ENCODE measurements at regions not wholly inside any gene's neighbourhood (a gene's known extent, or its start where the extent isn't known, plus 50 kb on each side); places are given as distances from the start of the nearest gene placed in this dataset.
"Not testable (repeated sequence)": the region's sequence is repeated elsewhere in the genome, so short reads cannot be mapped to it uniquely, and the experiment has no call there.

DNA sequence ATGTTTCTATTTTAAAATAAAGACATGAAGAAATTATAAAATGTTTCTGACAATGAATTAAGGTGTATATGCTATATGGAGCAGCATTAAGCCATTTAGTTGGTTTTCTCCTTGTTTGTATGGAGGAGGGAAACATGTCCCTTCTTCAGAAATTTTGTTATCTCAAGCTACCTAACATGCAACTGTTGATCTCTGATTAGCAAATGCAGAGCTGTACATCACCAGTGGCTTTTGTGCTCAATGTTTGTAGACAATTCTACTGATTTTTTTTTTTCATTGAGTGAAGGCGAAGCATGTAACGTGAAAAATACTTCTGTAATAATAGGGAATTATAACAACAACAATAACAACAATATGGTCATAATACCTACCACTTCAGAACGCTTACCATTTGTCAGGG, 463.7 kb downstream of the PLPP3 start:
- H3K9me3 Mint-ChIP-seq (ENCODE audit: low read depth) = peaks cover 13% of the 10 kb centered on the region

DNA sequence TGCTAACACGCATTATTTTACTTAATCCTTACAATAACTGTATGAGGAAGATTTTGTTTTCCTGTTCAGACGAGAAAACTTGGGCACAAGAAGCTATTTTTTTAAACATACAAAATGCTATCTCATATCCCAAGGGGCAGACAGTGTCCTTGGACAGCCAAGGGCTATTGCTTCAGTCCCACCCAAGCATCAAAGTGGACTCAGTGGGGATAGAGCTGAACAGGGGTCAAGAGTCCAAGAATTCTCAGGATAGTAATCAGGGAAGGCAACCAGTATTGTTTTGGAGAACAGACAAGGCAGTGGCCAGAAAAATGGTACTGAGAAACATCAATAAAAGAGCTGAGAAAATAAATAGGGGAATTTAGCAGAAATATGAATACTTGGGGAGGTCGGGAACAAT, 465.7 kb downstream of the PLPP3 start:
- no peaks in the 10 kb centered on the region for H3K36me3 Mint-ChIP-seq
- H3K9me3 Mint-ChIP-seq (ENCODE audit: low read depth) = peaks cover 13% of the 10 kb centered on the region
- H3K4me3 Mint-ChIP-seq = no peak overlapping the region
- H3K27ac Mint-ChIP-seq = no peak overlapping the region
- H3K27me3 Mint-ChIP-seq = no peaks in the 10 kb centered on the region
- H3K4me1 Mint-ChIP-seq (ENCODE audit: low read depth) = no peaks in the 10 kb centered on the region

More for the DNA sequence above, 463.7 kb downstream of the PLPP3 start:
- Mint-ChIP-seq H3K4me3 (no peak overlapping the region), H3K36me3 (no peaks in the 10 kb centered on the region), H3K4me1 (ENCODE audit: low read depth) (no peaks in the 10 kb centered on the region), H3K27me3 (no peaks in the 10 kb centered on the region), H3K27ac (no peak overlapping the region)

DNA sequence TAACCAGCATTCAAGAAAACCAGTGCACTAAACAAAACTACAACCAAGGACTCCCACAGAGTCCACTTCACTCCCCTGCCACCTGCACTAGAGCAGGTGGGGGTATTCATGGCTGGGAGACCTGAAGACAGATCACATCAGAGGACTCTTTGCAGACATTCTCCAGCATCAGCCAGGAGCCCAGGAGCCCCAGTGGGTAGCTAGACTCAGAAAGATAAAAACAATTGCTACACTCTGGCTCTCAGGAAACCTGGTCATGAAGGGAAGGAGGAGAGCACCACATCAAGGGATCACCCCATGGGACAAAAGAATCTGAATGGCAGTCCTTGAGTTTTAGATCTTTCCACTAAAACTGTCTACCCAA, 472.1 kb downstream of the PLPP3 start:
- Mint-ChIP-seq H3K4me3 (no peak overlapping the region), H3K36me3 (no peaks in the 10 kb centered on the region), H3K27ac (no peak overlapping the region), H3K27me3 (no peaks in the 10 kb centered on the region), H3K9me3 (ENCODE audit: low read depth) (peaks cover 20% of the 10 kb centered on the region), H3K4me1 (ENCODE audit: low read depth) (no peaks in the 10 kb centered on the region)

DNA sequence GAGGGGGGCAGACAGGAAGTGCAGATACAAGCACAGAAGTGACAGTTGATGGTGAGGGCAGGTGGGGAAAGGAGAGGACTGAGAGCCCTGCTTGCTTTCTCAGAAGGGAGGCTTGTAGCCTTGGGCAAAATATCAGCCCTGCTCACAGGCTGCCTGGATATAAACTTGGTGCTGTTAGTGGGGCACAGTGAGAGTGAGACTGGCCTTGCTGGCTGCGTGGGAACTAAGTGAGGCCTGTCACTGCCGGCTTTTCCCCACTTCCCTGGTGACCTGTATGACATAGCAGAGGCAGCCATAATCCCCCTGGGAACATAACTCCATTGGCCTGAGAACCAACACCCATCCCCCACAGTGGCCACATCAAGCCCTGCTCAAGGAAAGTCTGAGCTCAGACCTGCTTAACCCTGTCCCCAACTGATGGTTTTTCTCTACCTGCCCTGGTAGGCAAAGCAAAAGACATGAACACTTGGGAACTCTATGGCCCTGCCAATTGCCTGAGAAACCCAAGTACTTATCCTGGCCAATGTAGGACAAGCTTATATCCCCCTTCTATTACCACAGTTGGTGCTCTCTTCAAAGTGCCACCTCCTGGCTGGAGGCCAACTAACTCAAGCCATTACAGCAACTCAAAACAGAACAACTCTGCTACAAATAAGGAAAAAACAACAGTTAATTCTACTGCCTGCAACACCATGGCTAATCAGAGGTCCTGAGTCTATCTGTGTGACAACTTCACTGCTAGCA, 472.7 kb downstream of the PLPP3 start:
- Mint-ChIP-seq H3K4me1 (ENCODE audit: low read depth) (no peaks in the 10 kb centered on the region), H3K9me3 (ENCODE audit: low read depth) (peaks cover 20% of the 10 kb centered on the region), H3K36me3 (no peaks in the 10 kb centered on the region), H3K4me3 (no peak overlapping the region), H3K27me3 (no peaks in the 10 kb centered on the region), H3K27ac (no peak overlapping the region)

DNA sequence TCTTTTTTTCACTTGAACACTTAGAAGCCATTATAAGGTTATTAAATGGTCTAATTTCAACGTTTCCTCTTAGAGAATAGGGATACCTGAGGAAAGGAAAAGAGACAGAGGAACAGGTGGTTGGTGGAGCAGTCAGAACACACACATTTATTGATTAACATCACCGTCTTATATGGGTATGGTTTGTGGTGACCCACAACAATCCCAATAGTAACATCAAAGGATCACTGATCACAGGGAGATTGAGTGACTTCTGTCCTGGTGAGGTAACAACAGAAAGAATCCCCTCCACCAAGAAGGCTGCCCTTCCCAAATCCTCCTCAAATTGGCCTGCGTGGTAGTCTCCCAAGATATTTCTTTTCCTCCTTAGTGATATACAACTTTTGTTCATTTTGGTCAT, 474.0 kb downstream of the PLPP3 start:
- Mint-ChIP-seq H3K4me1 (ENCODE audit: low read depth) (no peaks in the 10 kb centered on the region), H3K27ac (no peak overlapping the region), H3K4me3 (no peak overlapping the region), H3K9me3 (ENCODE audit: low read depth) (peaks cover 14% of the 10 kb centered on the region), H3K27me3 (no peaks in the 10 kb centered on the region), H3K36me3 (no peaks in the 10 kb centered on the region)

GRCh38 chr1:56099766-56100265, 479.5 kb downstream of the PLPP3 start:
- H3K4me1 Mint-ChIP-seq (ENCODE audit: low read depth) = no peaks in the 10 kb centered on the region
- no peaks in the 10 kb centered on the region for H3K36me3 Mint-ChIP-seq
- no peak overlapping the region for H3K27ac Mint-ChIP-seq
- H3K9me3 Mint-ChIP-seq (ENCODE audit: low read depth) = peaks cover 8% of the 10 kb centered on the region
- H3K4me3 Mint-ChIP-seq = no peak overlapping the region
- H3K27me3 Mint-ChIP-seq = no peaks in the 10 kb centered on the region

DNA sequence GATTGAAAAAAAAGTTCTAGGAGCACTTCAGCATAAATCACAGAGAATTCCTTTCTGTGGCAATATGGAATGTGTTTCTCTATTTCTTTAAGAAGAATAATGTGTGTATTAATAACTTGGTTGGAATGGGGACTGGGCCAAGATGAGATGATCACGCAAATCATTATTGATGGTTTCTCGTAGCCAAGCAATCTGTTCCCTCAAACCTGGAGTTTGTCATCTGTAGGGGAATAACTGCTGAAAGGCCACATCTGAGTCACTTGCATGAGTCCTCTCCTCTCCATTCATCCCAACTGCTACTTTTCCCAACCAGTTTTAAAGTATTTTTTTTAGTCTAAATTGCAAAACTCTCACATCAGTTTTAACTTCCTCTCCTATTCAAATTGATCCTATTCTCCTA, 480.4 kb downstream of the PLPP3 start:
- H3K4me1 Mint-ChIP-seq (ENCODE audit: low read depth) = no peaks in the 10 kb centered on the region
- peaks cover 4% of the 10 kb centered on the region for H3K9me3 Mint-ChIP-seq (ENCODE audit: low read depth)
- H3K27ac Mint-ChIP-seq = no peak overlapping the region
- H3K27me3 Mint-ChIP-seq = no peaks in the 10 kb centered on the region
- no peak overlapping the region for H3K4me3 Mint-ChIP-seq
- H3K36me3 Mint-ChIP-seq = no peaks in the 10 kb centered on the region

GRCh38 chr1:56097713-56098112, 481.6 kb downstream of the PLPP3 start:
- no peaks in the 10 kb centered on the region for H3K4me1 Mint-ChIP-seq (ENCODE audit: low read depth)
- no peaks in the 10 kb centered on the region for H3K36me3 Mint-ChIP-seq
- no peak overlapping the region for H3K4me3 Mint-ChIP-seq
- H3K27me3 Mint-ChIP-seq = no peaks in the 10 kb centered on the region
- no peak overlapping the region for H3K27ac Mint-ChIP-seq
- H3K9me3 Mint-ChIP-seq (ENCODE audit: low read depth) = no peaks in the 10 kb centered on the region

GRCh38 chr1:56095696-56096665, 483.4 kb downstream of the PLPP3 start:
- Mint-ChIP-seq H3K4me1 (ENCODE audit: low read depth) (no peaks in the 10 kb centered on the region), H3K36me3 (no peaks in the 10 kb centered on the region), H3K9me3 (ENCODE audit: low read depth) (no peaks in the 10 kb centered on the region), H3K27ac (no peak overlapping the region), H3K4me3 (no peak overlapping the region), H3K27me3 (no peaks in the 10 kb centered on the region)

DNA sequence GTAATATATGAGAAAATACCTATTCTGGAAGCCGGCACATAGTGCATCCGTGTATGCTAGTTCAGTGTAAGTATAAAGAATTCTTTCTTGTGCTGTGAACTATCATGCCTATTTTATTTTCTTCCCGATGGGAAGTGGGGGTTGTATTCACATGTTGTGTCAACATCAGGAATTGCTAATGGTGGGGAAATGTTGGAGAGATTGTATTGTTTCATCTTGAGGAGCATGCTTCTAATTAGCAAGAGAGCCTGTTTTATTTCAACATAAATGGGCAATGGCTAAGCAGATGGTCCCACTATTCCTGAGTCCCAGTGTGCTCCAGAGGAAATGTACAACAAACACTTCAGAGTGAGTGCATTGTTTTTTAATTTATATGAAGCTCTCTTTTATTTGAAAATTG, 485.2 kb downstream of the PLPP3 start:
- Mint-ChIP-seq H3K36me3 (no peaks in the 10 kb centered on the region), H3K4me3 (no peak overlapping the region), H3K27me3 (no peaks in the 10 kb centered on the region), H3K27ac (no peak overlapping the region), H3K4me1 (ENCODE audit: low read depth) (no peaks in the 10 kb centered on the region), H3K9me3 (ENCODE audit: low read depth) (no peaks in the 10 kb centered on the region)

GRCh38 chr1:56092684-56093570, 486.4 kb downstream of the PLPP3 start:
- peaks cover 1% of the 10 kb centered on the region for H3K27me3 Mint-ChIP-seq
- no peaks in the 10 kb centered on the region for H3K36me3 Mint-ChIP-seq
- no peak overlapping the region for H3K27ac Mint-ChIP-seq

DNA sequence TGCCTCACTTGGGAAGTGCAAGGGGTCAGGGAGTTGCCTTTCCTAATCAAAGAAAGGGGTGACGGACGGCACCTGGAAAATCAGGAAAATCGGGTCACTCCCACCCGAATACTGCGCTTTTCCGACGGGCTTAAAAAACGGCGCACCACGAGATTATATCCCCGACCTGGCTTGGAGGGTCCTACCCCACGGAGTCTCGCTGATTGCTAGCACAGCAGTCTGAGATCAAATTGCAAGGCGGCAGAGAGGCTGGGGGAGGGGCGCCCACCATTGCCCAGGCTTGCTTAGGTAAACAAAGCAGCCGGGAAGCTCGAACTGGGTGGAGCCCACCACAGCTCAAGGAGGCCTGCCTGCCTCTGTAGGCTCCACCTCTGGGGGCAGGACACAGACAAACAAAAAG, 489.5 kb downstream of the PLPP3 start:
- H3K27ac Mint-ChIP-seq; H3K27me3 Mint-ChIP-seq; H3K4me1 Mint-ChIP-seq (ENCODE audit: low read depth); H3K9me3 Mint-ChIP-seq (ENCODE audit: low read depth); H3K4me3 Mint-ChIP-seq; H3K36me3 Mint-ChIP-seq: not testable (repeated sequence)

More at GRCh38 chr1:56092684-56093570, 486.4 kb downstream of the PLPP3 start:
- peaks cover 5% of the 10 kb centered on the region for H3K9me3 Mint-ChIP-seq (ENCODE audit: low read depth)
- H3K4me3 Mint-ChIP-seq = no peak overlapping the region
- H3K4me1 Mint-ChIP-seq (ENCODE audit: low read depth) = no peaks in the 10 kb centered on the region

DNA sequence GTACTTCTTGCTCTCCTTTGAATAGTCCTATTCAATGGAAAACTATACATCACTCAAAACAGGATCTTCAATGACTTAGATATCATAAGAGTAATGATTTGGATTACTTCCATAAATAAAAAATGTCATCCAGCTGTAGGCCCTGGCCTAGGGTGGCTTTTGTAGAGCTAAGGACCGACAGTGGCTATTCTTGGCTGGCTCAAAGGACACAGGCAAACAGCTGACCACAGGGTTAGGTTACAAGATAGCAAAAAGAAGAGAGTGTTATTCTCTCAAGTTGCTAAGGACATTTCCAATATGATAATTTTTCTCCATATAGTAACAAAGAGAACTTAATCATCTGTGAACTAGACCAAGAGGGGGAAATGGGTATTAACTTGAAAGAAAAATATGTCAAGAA, 495.1 kb downstream of the PLPP3 start:
- Mint-ChIP-seq H3K9me3 (ENCODE audit: low read depth) (peaks cover 6% of the 10 kb centered on the region), H3K36me3 (no peaks in the 10 kb centered on the region), H3K4me1 (ENCODE audit: low read depth) (no peaks in the 10 kb centered on the region), H3K27ac (no peak overlapping the region), H3K27me3 (peaks cover 1% of the 10 kb centered on the region), H3K4me3 (no peak overlapping the region)

DNA sequence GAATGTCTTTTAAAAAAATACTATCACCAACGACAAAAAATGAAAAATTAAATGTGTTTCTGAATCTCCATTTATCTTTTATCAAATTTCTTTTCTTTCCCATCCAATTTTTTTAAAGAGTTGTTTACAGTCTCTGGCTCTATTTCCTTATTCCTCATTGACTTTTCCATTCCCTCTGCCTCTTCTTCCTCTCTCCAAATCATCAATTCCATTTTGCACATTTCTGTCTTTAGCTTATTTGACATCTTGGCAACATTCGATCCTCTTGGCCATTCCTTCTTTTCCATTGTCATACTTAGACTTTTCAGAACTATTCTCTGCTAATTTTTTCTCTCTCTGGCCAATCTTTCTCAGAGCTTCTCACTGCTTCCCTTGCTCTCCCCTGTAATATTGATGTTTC, 497.6 kb downstream of the PLPP3 start:
- no peaks in the 10 kb centered on the region for H3K36me3 Mint-ChIP-seq
- H3K27ac Mint-ChIP-seq = no peak overlapping the region
- no peaks in the 10 kb centered on the region for H3K27me3 Mint-ChIP-seq
- no peaks in the 10 kb centered on the region for H3K4me1 Mint-ChIP-seq (ENCODE audit: low read depth)
- H3K4me3 Mint-ChIP-seq = no peak overlapping the region
- no peaks in the 10 kb centered on the region for H3K9me3 Mint-ChIP-seq (ENCODE audit: low read depth)

Measured in activated naive CD8-positive, alpha-beta T cell (primary cell).